GM12891 (cell line): ENCODE measurements at regions not wholly inside any gene's neighbourhood (a gene's known extent, or its start where the extent isn't known, plus 50 kb on each side); places are given as distances from the start of the nearest gene placed in this dataset.
"Not testable (repeated sequence)": the region's sequence is repeated elsewhere in the genome, so short reads cannot be mapped to it uniquely, and the experiment has no call there.

Source experiments
- DNase-seq: peaks from one replicate; pipeline ENCODE4 v3.0.0; 2011; ENCODE audit warnings: low spot score; ENCODE audit not compliant: insufficient read length
- FAIRE-seq: peaks from 2 replicates; lab custom pipeline; 2011; peaks lifted over from hg19 to GRCh38; lab: Jason Lieb, UNC
- PAX5 ChIP-seq: IDR thresholded peaks from 2 replicates; pipeline ENCODE4 v1.6.1; 2011; ENCODE audit warnings: low read length, moderate library complexity, mild to moderate bottlenecking; ENCODE audit not compliant: insufficient read depth, severe bottlenecking
- POLR2A ChIP-seq: IDR thresholded peaks from 2 replicates; pipeline ENCODE4 v1.6.1; 2011; ENCODE audit warnings: low read depth, low read length, control low read depth
- POLR2AphosphoS5 ChIP-seq: IDR thresholded peaks from 2 replicates; pipeline ENCODE4 v1.6.1; 2011; ENCODE audit warnings: low read depth, low read length, control low read depth
- POU2F2 ChIP-seq: IDR thresholded peaks from 2 replicates; pipeline ENCODE4 v1.6.1; 2011; ENCODE audit warnings: low read depth, mild to moderate bottlenecking, control low read depth, low read length, moderate library complexity
- SPI1 ChIP-seq: IDR thresholded peaks from 2 replicates; pipeline ENCODE4 v1.6.1; 2011; ENCODE audit warnings: low read depth, low read length, control low read depth
- TAF1 ChIP-seq: IDR thresholded peaks from 2 replicates; pipeline ENCODE4 v1.6.1; 2011; ENCODE audit warnings: low read depth, low read length, control low read depth

DNA sequence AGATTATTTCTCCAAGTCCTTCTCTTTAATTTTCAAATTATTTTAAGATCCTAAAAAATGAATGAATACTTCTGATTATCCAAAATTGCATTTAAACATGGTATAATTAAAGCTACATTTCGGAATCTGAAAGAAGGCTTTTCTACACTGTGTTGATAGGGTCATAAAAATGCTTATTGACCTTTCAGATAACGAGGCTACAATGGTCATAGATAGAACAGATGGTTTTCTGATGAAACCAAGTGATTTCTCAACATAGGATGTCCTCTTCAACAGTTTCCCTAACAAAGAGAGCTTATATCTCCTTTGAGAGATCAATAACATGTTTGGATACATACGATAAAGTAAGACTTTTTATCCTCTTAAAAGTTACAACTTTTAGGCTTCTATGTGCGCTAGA, 201.1 kb downstream of the PTH2R start:
- TF ChIP-seq SPI1 (no peak), POLR2AphosphoS5 (no peak), POU2F2 (no peak), PAX5 (no peak), TAF1 (no peak), POLR2A (no peak)
- FAIRE-seq, result no peak
- no peak for DNase-seq

DNA sequence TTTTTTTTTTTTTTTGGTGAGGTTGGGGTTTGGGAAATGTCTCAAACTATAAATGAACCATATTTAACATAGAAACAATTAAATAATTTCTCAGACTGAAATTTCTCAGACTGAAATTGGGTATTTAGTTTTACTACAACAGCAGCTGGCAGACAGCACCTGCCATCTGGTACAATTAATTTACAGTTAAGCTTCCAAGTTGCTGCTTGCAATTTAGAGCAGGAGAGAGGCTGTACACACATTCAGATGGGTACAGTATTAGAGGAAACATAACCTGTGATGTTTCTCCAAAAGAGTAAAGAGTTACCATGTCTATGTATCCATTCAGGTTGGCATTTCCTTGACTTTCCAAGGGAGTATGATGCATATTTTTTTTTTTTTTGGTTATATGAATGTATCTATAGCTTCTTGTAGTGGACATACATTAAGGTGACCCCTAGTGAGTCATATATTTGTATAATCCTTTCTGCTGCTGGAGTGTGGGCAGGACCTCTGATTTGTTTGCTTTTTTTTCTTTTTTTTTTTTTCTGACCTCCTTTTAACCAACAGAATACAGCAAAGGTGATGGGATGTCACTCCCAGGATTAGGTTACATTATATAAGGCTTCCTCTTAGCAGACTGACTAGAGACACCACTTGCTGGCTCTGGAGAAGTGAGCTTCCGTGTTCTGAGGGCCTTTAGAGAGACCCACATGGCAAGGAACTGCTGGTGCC, 201.7 kb downstream of the PTH2R start:
- DNase-seq (no peak), FAIRE-seq (no peak)
- TF ChIP-seq TAF1, result no peak
- TF ChIP-seq POU2F2, result no peak
- TF ChIP-seq PAX5, result no peak
- no peak for TF ChIP-seq POLR2AphosphoS5
- TF ChIP-seq SPI1, result no peak
- TF ChIP-seq POLR2A, result no peak

DNA sequence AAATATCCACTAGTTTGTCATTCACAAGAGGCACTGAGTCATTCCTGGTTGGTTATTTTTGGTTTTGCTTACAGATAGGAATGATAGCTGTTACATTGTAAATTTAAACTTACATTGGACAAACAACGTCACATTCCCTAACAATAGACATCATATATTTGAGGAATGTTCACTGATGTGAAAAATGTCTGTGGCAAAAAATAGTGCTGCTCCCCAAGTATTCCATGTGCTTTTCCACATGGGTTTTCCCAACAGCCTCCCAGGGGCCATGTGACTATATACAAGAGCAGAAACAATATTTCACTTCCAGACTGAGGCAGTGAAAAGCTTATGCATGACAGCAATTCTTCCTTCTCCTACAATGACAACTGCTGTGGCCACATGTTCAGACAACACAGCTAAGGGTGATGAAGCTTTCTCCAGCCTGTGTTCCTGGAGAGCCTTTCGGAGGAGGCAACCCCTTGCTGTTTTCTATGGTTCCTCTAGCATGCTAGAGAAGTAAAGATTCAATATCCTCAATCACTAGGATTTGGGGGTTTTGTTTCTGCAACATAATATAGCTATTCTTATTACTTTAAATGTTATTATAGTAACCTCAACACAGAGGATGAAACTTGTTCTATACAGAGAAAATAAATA, 202.7 kb downstream of the PTH2R start:
- DNase-seq (no peak), FAIRE-seq (no peak)
- no peak for TF ChIP-seq TAF1
- no peak for TF ChIP-seq POLR2AphosphoS5
- TF ChIP-seq POLR2A, result no peak
- no peak for TF ChIP-seq POU2F2
- TF ChIP-seq PAX5, result no peak
- no peak for TF ChIP-seq SPI1

- DNase-seq, FAIRE-seq: not testable (repeated sequence)
Measured at GRCh38 chr2:208615675-208616074, 209.1 kb downstream of the PTH2R start.

- TF ChIP-seq POLR2AphosphoS5 (no peak), SPI1 (no peak), TAF1 (no peak), POU2F2 (no peak), PAX5 (no peak), POLR2A (no peak)
- FAIRE-seq, result no peak
- no peak for DNase-seq
Measured at GRCh38 chr2:208618220-208618619, 211.6 kb downstream of the PTH2R start.

DNA sequence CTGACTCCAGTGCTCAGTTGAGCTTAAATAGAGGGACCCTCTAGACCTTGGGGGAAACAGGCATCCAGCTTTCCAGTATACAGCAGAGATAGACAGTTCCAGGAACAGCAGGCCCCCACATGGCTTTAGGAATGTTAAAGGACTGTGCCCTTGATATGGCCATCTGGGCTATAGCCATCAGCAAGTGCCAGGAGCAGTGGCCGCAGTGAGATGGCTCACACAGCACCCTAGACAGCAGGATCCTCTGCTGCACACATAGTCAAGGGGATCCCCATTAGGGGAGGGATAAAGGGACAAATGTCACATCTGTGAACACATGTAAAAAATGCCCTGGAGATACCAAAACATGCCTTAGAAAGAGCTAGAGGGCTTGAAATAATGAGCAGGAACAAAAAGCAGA, 213.4 kb downstream of the PTH2R start:
- TF ChIP-seq POU2F2, result no peak
- DNase-seq (no peak), FAIRE-seq (no peak)

- FAIRE-seq (no peak), DNase-seq (no peak)
- TF ChIP-seq SPI1 (no peak), POLR2AphosphoS5 (no peak), POU2F2 (no peak), PAX5 (no peak), POLR2A (no peak), TAF1 (no peak)
Measured at GRCh38 chr2:208620487-208620978, 213.9 kb downstream of the PTH2R start.

DNA sequence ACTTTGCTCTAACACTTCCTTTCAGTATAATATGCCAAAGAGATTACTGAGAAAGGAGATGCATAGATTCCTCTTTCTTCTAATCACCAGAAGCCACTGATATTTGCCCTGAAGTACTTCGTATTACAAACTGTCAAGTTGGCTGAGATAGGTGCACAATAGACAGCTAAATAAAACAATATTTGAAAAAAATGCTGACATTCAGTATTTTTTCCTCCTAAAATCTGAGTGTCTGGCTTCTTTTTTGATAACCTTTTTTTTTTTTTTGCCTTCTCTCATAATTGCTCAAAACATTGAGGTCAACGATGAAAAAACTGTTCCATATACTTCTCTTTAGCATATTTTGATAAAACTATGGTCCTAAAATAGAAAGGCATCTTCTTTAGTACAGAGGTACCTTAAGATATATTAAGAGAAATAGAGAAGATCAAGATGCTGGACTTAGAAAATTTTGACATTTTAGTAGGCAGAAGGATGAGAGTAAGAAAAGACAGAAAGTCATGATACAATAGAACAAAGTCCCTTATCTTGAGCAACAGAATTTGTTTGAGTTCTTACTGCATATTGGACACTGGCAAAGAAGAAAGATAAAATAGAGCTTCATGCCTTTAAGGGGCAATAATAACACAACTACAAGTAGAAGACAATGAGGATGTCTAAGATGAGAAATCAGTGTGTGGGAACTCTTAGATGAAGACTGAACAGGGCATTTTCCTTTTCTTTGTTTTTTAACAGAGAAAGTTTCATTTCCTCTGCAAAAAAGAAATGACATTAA, 220.7 kb downstream of the PTH2R start:
- TF ChIP-seq POLR2A, result no peak
- no peak for TF ChIP-seq POLR2AphosphoS5
- no peak for TF ChIP-seq POU2F2
- TF ChIP-seq PAX5, result no peak
- TF ChIP-seq SPI1, result no peak
- no peak for FAIRE-seq
- DNase-seq, result no peak

GRCh38 chr2:208627916-208628315, 221.3 kb downstream of the PTH2R start:
- DNase-seq (no peak), FAIRE-seq (no peak)
- TF ChIP-seq POLR2AphosphoS5, result no peak
- TF ChIP-seq TAF1, result no peak
- no peak for TF ChIP-seq POLR2A
- no peak for TF ChIP-seq PAX5
- no peak for TF ChIP-seq POU2F2
- no peak for TF ChIP-seq SPI1

DNA sequence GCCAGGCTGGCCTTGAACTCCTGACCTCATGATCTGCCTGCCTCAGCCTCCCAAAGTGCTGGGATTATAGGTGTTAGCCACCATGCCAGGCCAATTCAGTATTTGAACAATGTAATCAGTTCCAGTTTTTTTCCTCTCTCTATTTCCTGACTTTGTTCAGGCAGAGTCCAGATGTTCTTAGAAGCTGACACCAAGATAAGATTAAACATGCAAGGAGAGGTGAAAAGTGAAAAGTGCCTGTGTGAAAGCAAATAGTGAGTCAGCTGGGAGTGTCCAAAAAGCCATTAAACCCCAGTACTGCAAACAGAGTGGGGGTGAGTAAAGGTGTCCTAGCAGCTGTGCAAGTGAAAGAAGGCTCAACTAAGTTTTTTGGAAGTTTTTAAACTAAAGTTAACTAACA, 231.5 kb downstream of the PTH2R start:
- DNase-seq (no peak), FAIRE-seq (no peak)
- no peak for TF ChIP-seq TAF1
- no peak for TF ChIP-seq POLR2AphosphoS5
- no peak for TF ChIP-seq PAX5
- TF ChIP-seq SPI1, result no peak
- TF ChIP-seq POU2F2, result no peak
- TF ChIP-seq POLR2A, result no peak
